ENCODE measurements at regions not wholly inside any gene's neighbourhood (a gene's known extent, or its start where the extent isn't known, plus 50 kb on each side); places are given as distances from the start of the nearest gene placed in this dataset.
"Not testable (repeated sequence)": the region's sequence is repeated elsewhere in the genome, so short reads cannot be mapped to it uniquely, and the experiment has no call there.

DNA sequence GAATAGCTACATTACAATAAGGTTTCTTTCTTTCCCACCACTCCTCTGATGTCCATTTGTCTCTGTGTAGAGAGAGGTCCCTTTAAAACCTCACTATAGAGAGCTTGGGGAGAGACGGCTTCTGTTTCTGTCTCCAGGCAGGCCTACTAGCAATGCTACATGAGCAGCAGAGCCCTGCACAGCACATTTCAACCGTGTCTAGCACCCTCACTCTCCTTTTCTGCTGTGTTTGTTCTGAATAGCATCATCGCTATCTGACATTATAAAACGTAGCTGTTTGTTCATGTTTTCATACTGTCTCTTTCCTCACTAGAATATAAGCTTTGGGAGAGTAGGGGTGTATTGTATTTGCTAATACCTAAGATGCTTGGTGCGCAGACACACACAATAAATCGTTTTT is 487.8 kb upstream of the DPP6 start:
- H3K9me3 Mint-ChIP-seq = peaks cover 34% of the 10 kb centered on the region
- Histone ChIP-seq H3K36me3 (no peaks in the 10 kb centered on the region), H3K27ac (no peak overlapping the region), H3F3A (ENCODE audit: low read depth) (no peaks in the 10 kb centered on the region), H3K9ac (no peak overlapping the region), H3K79me2 (ENCODE audit: low read depth) (no peaks in the 10 kb centered on the region), H3K4me2 (no peak overlapping the region), H4K20me1 (ENCODE audit: low read depth) (no peaks in the 10 kb centered on the region), H3K4me1 (no peaks in the 10 kb centered on the region), H3K27me3 (no peaks in the 10 kb centered on the region), H3K9me3 (ENCODE audit: low read depth) (peaks cover 4% of the 10 kb centered on the region), H3K4me3 (no peak overlapping the region), H2AFZ (replicated peaks) (no peak overlapping the region)
- H3K27me3 Mint-ChIP-seq (ENCODE audit: insufficient read depth, low read depth) = no peaks in the 10 kb centered on the region
- TF ChIP-seq, protein P1, sequence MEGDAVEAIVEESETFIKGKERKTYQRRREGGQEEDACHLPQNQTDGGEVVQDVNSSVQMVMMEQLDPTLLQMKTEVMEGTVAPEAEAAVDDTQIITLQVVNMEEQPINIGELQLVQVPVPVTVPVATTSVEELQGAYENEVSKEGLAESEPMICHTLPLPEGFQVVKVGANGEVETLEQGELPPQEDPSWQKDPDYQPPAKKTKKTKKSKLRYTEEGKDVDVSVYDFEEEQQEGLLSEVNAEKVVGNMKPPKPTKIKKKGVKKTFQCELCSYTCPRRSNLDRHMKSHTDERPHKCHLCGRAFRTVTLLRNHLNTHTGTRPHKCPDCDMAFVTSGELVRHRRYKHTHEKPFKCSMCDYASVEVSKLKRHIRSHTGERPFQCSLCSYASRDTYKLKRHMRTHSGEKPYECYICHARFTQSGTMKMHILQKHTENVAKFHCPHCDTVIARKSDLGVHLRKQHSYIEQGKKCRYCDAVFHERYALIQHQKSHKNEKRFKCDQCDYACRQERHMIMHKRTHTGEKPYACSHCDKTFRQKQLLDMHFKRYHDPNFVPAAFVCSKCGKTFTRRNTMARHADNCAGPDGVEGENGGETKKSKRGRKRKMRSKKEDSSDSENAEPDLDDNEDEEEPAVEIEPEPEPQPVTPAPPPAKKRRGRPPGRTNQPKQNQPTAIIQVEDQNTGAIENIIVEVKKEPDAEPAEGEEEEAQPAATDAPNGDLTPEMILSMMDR (IDR thresholded peaks at IDR 0.05) = no peak
- TF ChIP-seq EZH2 (IDR thresholded peaks at IDR 0.05) (no peak), EZH2phosphoT487 (IDR thresholded peaks at IDR 0.05) (no peak)
- H3K27ac Mint-ChIP-seq = no peak overlapping the region
- H3K4me1 Mint-ChIP-seq = no peaks in the 10 kb centered on the region
- H3K36me3 Mint-ChIP-seq = no peaks in the 10 kb centered on the region
- no peak for DNase-seq (ENCODE audit: low spot score)
- H3K4me3 Mint-ChIP-seq = no peak overlapping the region

DNA sequence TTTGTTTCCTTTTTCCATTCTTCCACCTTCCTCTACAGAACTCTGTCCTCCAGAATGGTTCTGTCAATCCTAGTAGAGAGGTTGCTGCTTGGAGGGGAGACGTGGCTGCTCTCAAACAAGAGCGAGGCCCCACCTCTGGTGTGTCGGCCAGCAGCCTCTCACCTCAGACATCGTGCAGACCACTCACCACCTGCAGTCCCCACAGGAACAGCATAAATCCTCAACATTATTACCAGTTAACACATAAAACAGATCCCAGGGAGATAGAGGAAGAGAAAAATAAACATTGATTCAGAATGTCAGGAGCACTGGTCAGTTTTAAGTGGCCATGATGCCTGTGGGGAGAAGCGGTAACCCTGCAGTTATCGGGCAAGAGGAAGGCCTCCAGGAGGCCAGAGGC is 485.9 kb upstream of the DPP6 start:
- Histone ChIP-seq H3K27ac (no peak overlapping the region), H3K4me2 (no peak overlapping the region), H2AFZ (replicated peaks) (no peak overlapping the region), H3K4me3 (no peak overlapping the region), H3K79me2 (ENCODE audit: low read depth) (no peaks in the 10 kb centered on the region), H3K9me3 (ENCODE audit: low read depth) (peaks cover 4% of the 10 kb centered on the region), H3K4me1 (no peaks in the 10 kb centered on the region), H3K9ac (no peak overlapping the region), H3F3A (ENCODE audit: low read depth) (no peaks in the 10 kb centered on the region), H3K27me3 (no peaks in the 10 kb centered on the region), H4K20me1 (ENCODE audit: low read depth) (no peaks in the 10 kb centered on the region), H3K36me3 (no peaks in the 10 kb centered on the region)
- H3K27me3 Mint-ChIP-seq (ENCODE audit: insufficient read depth, low read depth) = peaks cover 2% of the 10 kb centered on the region
- TF ChIP-seq EZH2 (IDR thresholded peaks at IDR 0.05) (no peak), EZH2phosphoT487 (IDR thresholded peaks at IDR 0.05) (no peak)
- TF ChIP-seq, protein P1 (IDR thresholded peaks at IDR 0.05) = no peak
- no peaks in the 10 kb centered on the region for H3K36me3 Mint-ChIP-seq
- H3K4me1 Mint-ChIP-seq = no peaks in the 10 kb centered on the region
- H3K27ac Mint-ChIP-seq = no peak overlapping the region
- no peak overlapping the region for H3K4me3 Mint-ChIP-seq
- H3K9me3 Mint-ChIP-seq = peaks cover 41% of the 10 kb centered on the region
- DNase-seq (ENCODE audit: low spot score) = no peak

DNA sequence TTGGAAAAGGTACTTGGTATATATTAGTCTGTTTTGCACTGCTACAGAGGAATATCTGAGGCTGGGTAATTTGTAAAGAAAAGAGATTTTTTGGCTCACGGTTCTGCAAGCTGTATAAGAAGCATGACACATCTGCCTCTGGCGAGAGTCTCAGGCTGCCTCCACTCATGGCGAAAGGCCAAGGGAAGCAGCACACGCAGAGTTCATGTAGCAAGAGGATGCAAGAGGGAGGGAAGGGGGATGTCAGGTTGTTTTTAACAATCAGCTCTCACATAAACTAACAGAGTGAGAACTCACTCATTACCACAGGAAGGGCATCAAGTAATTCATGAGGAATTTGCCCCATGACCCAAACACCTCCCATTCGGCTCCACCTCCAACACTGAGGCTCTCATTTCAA is 484.8 kb upstream of the DPP6 start:
- no peaks in the 10 kb centered on the region for H3K27me3 ChIP-seq
- Mint-ChIP-seq H3K9me3 (peaks cover 40% of the 10 kb centered on the region), H3K27me3 (ENCODE audit: insufficient read depth, low read depth) (peaks cover 2% of the 10 kb centered on the region), H3K4me3 (no peak overlapping the region), H3K27ac (no peak overlapping the region), H3K36me3 (no peaks in the 10 kb centered on the region), H3K4me1 (no peaks in the 10 kb centered on the region)
- peaks cover 4% of the 10 kb centered on the region for H3K9me3 ChIP-seq (ENCODE audit: low read depth)
- no peaks in the 10 kb centered on the region for H3K4me1 ChIP-seq
- no peak overlapping the region for H2AFZ ChIP-seq (replicated peaks)
- H3K4me2 ChIP-seq = no peak overlapping the region
- no peak for DNase-seq (ENCODE audit: low spot score)
- TF ChIP-seq, protein P1 (IDR thresholded peaks at IDR 0.05) = no peak
- TF ChIP-seq EZH2 (IDR thresholded peaks at IDR 0.05) = no peak
- TF ChIP-seq EZH2phosphoT487 (IDR thresholded peaks at IDR 0.05) = no peak
- no peak overlapping the region for H3K9ac ChIP-seq
- no peak overlapping the region for H3K27ac ChIP-seq
- H3K36me3 ChIP-seq = no peaks in the 10 kb centered on the region
- no peaks in the 10 kb centered on the region for H3F3A ChIP-seq (ENCODE audit: low read depth)
- no peaks in the 10 kb centered on the region for H3K79me2 ChIP-seq (ENCODE audit: low read depth)
- no peaks in the 10 kb centered on the region for H4K20me1 ChIP-seq (ENCODE audit: low read depth)
- no peak overlapping the region for H3K4me3 ChIP-seq

DNA sequence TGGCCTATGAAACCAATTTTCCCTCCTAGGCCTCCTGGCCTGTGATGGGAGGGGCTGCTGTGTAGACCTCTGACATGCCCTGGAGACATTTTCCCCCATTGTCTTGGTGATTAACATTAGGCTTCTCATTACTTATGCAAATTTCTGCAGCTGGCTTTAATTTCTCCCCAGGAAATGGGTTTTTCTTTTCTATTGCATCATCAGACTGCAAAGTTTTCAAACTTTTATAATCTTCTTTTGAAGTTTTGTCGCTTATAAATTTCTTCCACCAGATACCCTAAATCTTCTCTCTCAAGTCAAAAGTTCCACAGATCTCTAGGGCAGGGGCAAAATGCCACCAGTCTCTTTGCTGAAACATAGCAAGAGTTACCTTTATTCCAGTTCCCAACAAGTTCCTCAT is 482.7 kb upstream of the DPP6 start:
- not testable (repeated sequence) for H4K20me1 ChIP-seq (ENCODE audit: low read depth); H3K9me3 ChIP-seq (ENCODE audit: low read depth); H3F3A ChIP-seq (ENCODE audit: low read depth); H3K36me3 Mint-ChIP-seq; H3K79me2 ChIP-seq (ENCODE audit: low read depth); H3K4me3 Mint-ChIP-seq; DNase-seq (ENCODE audit: low spot score); H2AFZ ChIP-seq (replicated peaks); H3K4me2 ChIP-seq; H3K4me1 Mint-ChIP-seq; H3K9ac ChIP-seq; H3K4me3 ChIP-seq; H3K4me1 ChIP-seq; H3K27ac Mint-ChIP-seq; H3K27ac ChIP-seq; H3K27me3 ChIP-seq; H3K27me3 Mint-ChIP-seq (ENCODE audit: insufficient read depth, low read depth); H3K36me3 ChIP-seq
- H3K9me3 Mint-ChIP-seq = peaks cover 46% of the 10 kb centered on the region

All from neural progenitor cell (in vitro differentiated cells).